Inflammatory macrophage treated with lipopolysaccharide for 1 hour (primary cell): ENCODE measurements at regions not wholly inside any gene's neighbourhood (a gene's known extent, or its start where the extent isn't known, plus 50 kb on each side); places are given as distances from the start of the nearest gene placed in this dataset.

Source experiments
- DNase-seq, 2 donors: peaks; one replicate each; pipeline ENCODE4 v3.0.0-alpha.2; 2020 to 2022

- no peak for DNase-seq
These were observed 78.4 kb upstream of the ANO1 start for GRCh38 chr11:69999721-70000120.

GRCh38 chr11:70000228-70000627, 77.9 kb upstream of the ANO1 start:
- DNase-seq, result no peak

- DNase-seq, result no peak
These were observed 76.9 kb upstream of the ANO1 start for GRCh38 chr11:70001246-70001645.

GRCh38 chr11:70002433-70002832, 75.7 kb upstream of the ANO1 start:
- no peak for DNase-seq

- DNase-seq, result no peak
These were observed 72.9 kb upstream of the ANO1 start for GRCh38 chr11:70005107-70005818.

- DNase-seq, result no peak
These were observed 70.3 kb upstream of the ANO1 start for GRCh38 chr11:70007796-70008195.

- DNase-seq, result no peak
These were observed 67.3 kb upstream of the ANO1 start for GRCh38 chr11:70010774-70011173.

GRCh38 chr11:70012134-70012733, 65.9 kb upstream of the ANO1 start:
- DNase-seq, result no peak

- DNase-seq, result no peak
These were observed 63.8 kb upstream of the ANO1 start for GRCh38 chr11:70014291-70014690.

GRCh38 chr11:70016666-70017367, 61.3 kb upstream of the ANO1 start:
- DNase-seq, result no peak

- DNase-seq, result no peak
These were observed 59.3 kb upstream of the ANO1 start for GRCh38 chr11:70018816-70019215.

GRCh38 chr11:70019576-70020011, 58.5 kb upstream of the ANO1 start:
- no peak for DNase-seq

- no peak for DNase-seq
These were observed 57.5 kb upstream of the ANO1 start for GRCh38 chr11:70020336-70021214.

- no peak for DNase-seq
These were observed 56.5 kb upstream of the ANO1 start for GRCh38 chr11:70021586-70021985.

- DNase-seq, result no peak
These were observed 53.9 kb upstream of the ANO1 start for GRCh38 chr11:70024036-70024772.

- DNase-seq, result no peak
These were observed 53.4 kb upstream of the ANO1 start for GRCh38 chr11:70024773-70025045.

- DNase-seq, result no peak
These were observed 52.8 kb upstream of the ANO1 start for GRCh38 chr11:70025308-70025707.

- DNase-seq, result no peak
These were observed 52.1 kb upstream of the ANO1 start for GRCh38 chr11:70026012-70026411.

GRCh38 chr11:70026726-70027125, 51.4 kb upstream of the ANO1 start:
- no peak for DNase-seq

GRCh38 chr11:70027451-70027850, 50.7 kb upstream of the ANO1 start:
- DNase-seq, result no peak

- DNase-seq, result no peak
These were observed 49.8 kb upstream of the ANO1 start for GRCh38 chr11:70028147-70028855.
